ENCODE measurements at regions not wholly inside any gene's neighbourhood (a gene's known extent, or its start where the extent isn't known, plus 50 kb on each side); places are given as distances from the start of the nearest gene placed in this dataset.
A peak's percentile ranks its signal among the peaks of the same experiment; 100 is the strongest.
"Not testable (repeated sequence)": the region's sequence is repeated elsewhere in the genome, so short reads cannot be mapped to it uniquely, and the experiment has no call there.

GRCh38 chr15:19956124-19956796, 585.3 kb downstream of the GOLGA6L6 start:
- intact Hi-C loops (cut with micrococcal nuclease; ENCODE audit: unreplicated experiment), result no loop called here
- TF ChIP-seq CTCF (IDR thresholded peaks at IDR 0.05; ENCODE audit: unreplicated experiment), result no peak
- no peak overlapping the region for H3K4me3 Mint-ChIP-seq (ENCODE audit: low read depth, unreplicated experiment)
- no peak overlapping the region for H3K27ac Mint-ChIP-seq (ENCODE audit: unreplicated experiment)
- DNase-seq, result no peak
- no TSS peak for BruUV-seq (replicated peaks)
- peaks cover 1% of the 10 kb centered on the region for H3K9me3 Mint-ChIP-seq (ENCODE audit: low read depth, unreplicated experiment)
- no peaks in the 10 kb centered on the region for H3K4me1 Mint-ChIP-seq (ENCODE audit: low read depth, unreplicated experiment)
- H3K27me3 Mint-ChIP-seq (ENCODE audit: unreplicated experiment), result no peaks in the 10 kb centered on the region
- CTCF ChIA-PET, result no interaction called here
- no peaks in the 10 kb centered on the region for H3K36me3 Mint-ChIP-seq (ENCODE audit: insufficient read depth, unreplicated experiment)

- H3K9me3 Mint-ChIP-seq (ENCODE audit: low read depth, unreplicated experiment), result no peaks in the 10 kb centered on the region
- no peaks in the 10 kb centered on the region for H3K4me1 Mint-ChIP-seq (ENCODE audit: low read depth, unreplicated experiment)
- no peak for DNase-seq
- no TSS peak for BruUV-seq (replicated peaks)
- H3K36me3 Mint-ChIP-seq (ENCODE audit: insufficient read depth, unreplicated experiment), result no peaks in the 10 kb centered on the region
- intact Hi-C loops (cut with micrococcal nuclease; ENCODE audit: unreplicated experiment), result no loop called here
- TF ChIP-seq CTCF (IDR thresholded peaks at IDR 0.05; ENCODE audit: unreplicated experiment), result no peak
- H3K4me3 Mint-ChIP-seq (ENCODE audit: low read depth, unreplicated experiment), result no peak overlapping the region
- no peak overlapping the region for H3K27ac Mint-ChIP-seq (ENCODE audit: unreplicated experiment)
- CTCF ChIA-PET, result no interaction called here
- no peaks in the 10 kb centered on the region for H3K27me3 Mint-ChIP-seq (ENCODE audit: unreplicated experiment)
Observed at GRCh38 chr15:19944261-19944888, 597.2 kb downstream of the GOLGA6L6 start.

GRCh38 chr15:19943515-19943914, 598.1 kb downstream of the GOLGA6L6 start:
- CTCF ChIA-PET, result no interaction called here
- Mint-ChIP-seq H3K27me3 (ENCODE audit: unreplicated experiment) (no peaks in the 10 kb centered on the region), H3K27ac (ENCODE audit: unreplicated experiment) (no peak overlapping the region), H3K4me1 (ENCODE audit: low read depth, unreplicated experiment) (no peaks in the 10 kb centered on the region), H3K4me3 (ENCODE audit: low read depth, unreplicated experiment) (no peak overlapping the region), H3K36me3 (ENCODE audit: insufficient read depth, unreplicated experiment) (no peaks in the 10 kb centered on the region), H3K9me3 (ENCODE audit: low read depth, unreplicated experiment) (no peaks in the 10 kb centered on the region)
- BruUV-seq (replicated peaks), result no TSS peak
- intact Hi-C loops (cut with micrococcal nuclease; ENCODE audit: unreplicated experiment), result no loop called here
- no peak for TF ChIP-seq CTCF (IDR thresholded peaks at IDR 0.05; ENCODE audit: unreplicated experiment)
- DNase-seq, result no peak

- DNase-seq; BruUV-seq (replicated peaks); H3K4me3 Mint-ChIP-seq (ENCODE audit: low read depth, unreplicated experiment); H3K4me1 Mint-ChIP-seq (ENCODE audit: low read depth, unreplicated experiment); intact Hi-C loops (cut with micrococcal nuclease; ENCODE audit: unreplicated experiment); H3K36me3 Mint-ChIP-seq (ENCODE audit: insufficient read depth, unreplicated experiment); CTCF ChIA-PET; H3K27me3 Mint-ChIP-seq (ENCODE audit: unreplicated experiment): not testable (repeated sequence)
- H3K27ac Mint-ChIP-seq (ENCODE audit: unreplicated experiment), result peak overlapping the region; percentile 50
- H3K9me3 Mint-ChIP-seq (ENCODE audit: low read depth, unreplicated experiment), result peaks cover 15% of the 10 kb centered on the region
Observed at GRCh38 chr15:19903281-19903680, 638.3 kb downstream of the GOLGA6L6 start.

- H3K4me3 Mint-ChIP-seq (ENCODE audit: low read depth, unreplicated experiment); intact Hi-C loops (cut with micrococcal nuclease; ENCODE audit: unreplicated experiment); H3K27me3 Mint-ChIP-seq (ENCODE audit: unreplicated experiment); H3K36me3 Mint-ChIP-seq (ENCODE audit: insufficient read depth, unreplicated experiment); CTCF ChIA-PET; DNase-seq; BruUV-seq (replicated peaks); H3K4me1 Mint-ChIP-seq (ENCODE audit: low read depth, unreplicated experiment): not testable (repeated sequence)
- Mint-ChIP-seq H3K9me3 (ENCODE audit: low read depth, unreplicated experiment) (peaks cover 15% of the 10 kb centered on the region), H3K27ac (ENCODE audit: unreplicated experiment) (peak overlapping the region; percentile 50)
Observed at GRCh38 chr15:19902388-19902787, 639.2 kb downstream of the GOLGA6L6 start.

- peaks cover 15% of the 10 kb centered on the region for H3K9me3 Mint-ChIP-seq (ENCODE audit: low read depth, unreplicated experiment)
- H3K36me3 Mint-ChIP-seq (ENCODE audit: insufficient read depth, unreplicated experiment); H3K4me3 Mint-ChIP-seq (ENCODE audit: low read depth, unreplicated experiment); H3K27ac Mint-ChIP-seq (ENCODE audit: unreplicated experiment); CTCF ChIA-PET; DNase-seq; H3K4me1 Mint-ChIP-seq (ENCODE audit: low read depth, unreplicated experiment); BruUV-seq (replicated peaks); H3K27me3 Mint-ChIP-seq (ENCODE audit: unreplicated experiment); intact Hi-C loops (cut with micrococcal nuclease; ENCODE audit: unreplicated experiment): not testable (repeated sequence)
Observed at GRCh38 chr15:19901414-19901813, 640.2 kb downstream of the GOLGA6L6 start.
